ENCODE measurements at regions not wholly inside any gene's neighbourhood (a gene's known extent, or its start where the extent isn't known, plus 50 kb on each side); places are given as distances from the start of the nearest gene placed in this dataset.

GRCh38 chr2:9102861-9103662 lies 99.6 kb upstream of the MBOAT2 start:
- DNase-seq, result no peak

DNA sequence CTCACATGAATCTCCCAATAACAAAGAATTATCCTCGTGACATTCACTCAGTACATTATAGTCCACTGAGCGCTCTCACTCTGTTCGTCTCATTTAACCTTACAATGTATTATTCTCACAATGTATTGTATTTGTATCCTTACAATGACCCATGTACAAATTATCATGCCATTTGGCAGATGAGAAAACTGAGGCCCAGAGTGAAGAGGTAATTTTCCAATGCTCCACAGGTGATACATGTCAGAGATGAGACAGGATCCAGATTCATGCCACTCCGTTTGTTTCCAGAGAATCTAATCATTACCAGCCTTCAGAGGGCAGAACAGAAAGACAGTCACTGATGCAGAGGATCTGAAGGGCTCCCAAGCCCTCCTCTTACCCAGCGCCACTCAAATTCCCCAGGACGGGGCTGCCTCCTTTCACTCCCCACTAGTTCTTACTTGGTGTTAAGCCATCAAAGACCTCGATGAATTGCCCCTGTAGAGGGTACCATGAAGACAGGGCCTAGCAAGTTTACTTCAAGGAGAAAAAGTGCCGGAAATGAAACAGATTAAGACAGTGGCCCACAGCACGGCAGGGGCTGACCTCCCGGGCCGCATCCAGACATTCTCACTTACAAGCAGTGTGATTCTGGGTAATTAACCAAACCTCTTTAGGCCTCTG lies 98.4 kb upstream of the MBOAT2 start:
- no peak for DNase-seq

DNA sequence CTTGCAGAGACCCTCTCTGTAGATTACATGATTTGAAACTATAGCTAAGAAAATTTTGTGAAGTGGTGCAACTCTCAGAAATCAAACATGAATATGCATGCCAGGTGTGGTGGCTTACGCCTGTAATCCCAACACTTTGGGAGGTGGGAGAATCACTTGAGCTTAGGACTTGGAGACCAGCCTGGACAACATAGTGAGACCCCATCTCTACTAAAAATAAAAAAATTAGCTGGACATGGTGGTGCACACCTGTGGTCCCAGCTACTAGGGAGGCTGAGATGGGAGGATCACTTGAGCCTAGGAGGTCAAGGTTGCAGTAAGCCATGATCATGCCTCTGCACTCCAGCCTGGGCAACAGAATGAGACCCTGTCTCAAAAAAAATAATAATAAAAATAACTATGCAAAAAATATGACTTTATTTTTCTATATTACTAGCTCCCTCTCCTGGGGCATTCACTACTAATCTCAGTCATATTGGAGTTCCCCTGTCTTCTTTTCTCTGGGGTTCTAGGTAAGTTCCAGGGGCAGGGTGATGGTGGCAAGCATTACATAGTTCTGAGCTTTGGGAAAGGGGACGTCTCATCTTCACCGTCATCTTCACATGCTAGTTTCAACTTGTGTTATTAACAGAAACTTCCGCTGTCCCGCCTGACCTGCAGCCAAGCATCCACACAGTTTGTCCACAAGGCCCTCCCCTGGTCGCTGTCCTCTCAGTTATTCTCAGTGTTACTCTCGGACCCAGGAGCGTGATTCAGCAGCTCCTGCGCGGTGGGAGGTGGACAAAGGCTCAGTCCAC lies 96.8 kb upstream of the MBOAT2 start:
- no peak for DNase-seq

DNA sequence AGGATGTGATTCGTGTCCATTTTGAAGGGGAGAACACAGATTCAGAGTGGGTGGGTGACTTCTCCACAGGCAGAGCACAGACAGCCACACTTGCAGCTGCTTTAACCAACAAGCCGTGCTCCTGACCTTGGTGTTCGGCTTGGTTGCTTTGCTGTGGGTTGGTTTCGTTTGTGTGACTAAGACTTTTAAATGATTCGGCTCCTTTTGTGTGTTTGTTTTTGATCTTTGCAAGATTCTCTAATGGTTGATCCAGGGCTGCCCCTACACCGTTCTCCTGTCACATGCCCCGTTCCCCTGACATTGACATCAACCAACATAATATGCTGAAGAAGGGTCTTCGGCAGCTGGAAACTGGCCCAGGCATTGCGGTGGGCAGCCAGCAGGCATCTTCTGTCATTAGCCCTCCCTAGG lies 95.9 kb upstream of the MBOAT2 start:
- DNase-seq, result no peak

DNA sequence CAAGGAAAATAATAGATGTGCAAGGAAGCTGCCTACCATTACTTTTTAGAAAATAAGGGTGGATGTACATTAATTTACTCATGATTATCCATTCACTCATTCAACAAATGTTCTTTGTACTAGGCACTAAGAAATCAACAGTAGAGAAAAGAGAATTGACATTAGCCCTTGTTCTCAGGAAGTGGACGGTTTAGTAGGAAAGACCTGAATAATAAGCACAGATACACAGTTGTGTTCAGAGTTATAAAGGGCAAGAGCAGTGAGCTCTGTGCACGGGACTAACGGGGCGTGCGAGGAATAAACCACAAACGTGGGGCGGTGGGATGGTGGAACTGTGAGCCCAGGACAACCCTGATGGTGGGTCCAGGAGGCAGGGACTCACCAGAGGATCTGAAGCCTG lies 94.4 kb upstream of the MBOAT2 start:
- no peak for DNase-seq

- no peak for DNase-seq
Observed at GRCh38 chr2:9097239-9097638, 93.8 kb upstream of the MBOAT2 start.

GRCh38 chr2:9096761-9097160 lies 93.3 kb upstream of the MBOAT2 start:
- no peak for DNase-seq

- DNase-seq, result no peak
Observed at GRCh38 chr2:9095690-9096089, 92.2 kb upstream of the MBOAT2 start.

DNA sequence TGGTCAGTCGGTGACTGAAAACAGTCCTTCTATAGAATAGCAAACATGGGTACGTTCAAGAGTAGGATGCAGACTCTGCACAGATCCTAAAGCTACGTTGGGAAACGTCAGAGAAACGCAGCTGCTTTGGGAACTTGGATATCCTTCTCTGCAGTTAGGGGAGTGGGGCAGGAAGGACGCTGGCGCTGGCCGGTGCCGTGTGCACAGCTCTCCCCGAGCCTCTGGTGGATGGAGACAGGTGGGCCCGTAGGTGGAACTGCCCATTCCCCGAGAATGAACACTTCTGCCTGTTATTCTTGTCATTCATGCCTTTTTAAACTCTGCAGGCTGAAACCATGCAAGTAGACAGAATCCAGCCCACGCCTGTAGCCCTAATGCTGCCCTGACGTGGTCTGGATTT lies 91.7 kb upstream of the MBOAT2 start:
- DNase-seq, result no peak

GRCh38 chr2:9094117-9094516 lies 90.6 kb upstream of the MBOAT2 start:
- no peak for DNase-seq

- DNase-seq, result no peak
Observed at GRCh38 chr2:9093324-9093723, 89.8 kb upstream of the MBOAT2 start.

GRCh38 chr2:9092383-9093282 lies 89.1 kb upstream of the MBOAT2 start:
- no peak for DNase-seq

GRCh38 chr2:9091811-9092210 lies 88.3 kb upstream of the MBOAT2 start:
- DNase-seq, result no peak

- DNase-seq, result no peak
Observed at GRCh38 chr2:9089831-9090230, 86.3 kb upstream of the MBOAT2 start.

GRCh38 chr2:9087121-9087681 lies 83.7 kb upstream of the MBOAT2 start:
- DNase-seq, result no peak

- DNase-seq, result no peak
Observed at GRCh38 chr2:9086465-9086864, 83.0 kb upstream of the MBOAT2 start.

DNA sequence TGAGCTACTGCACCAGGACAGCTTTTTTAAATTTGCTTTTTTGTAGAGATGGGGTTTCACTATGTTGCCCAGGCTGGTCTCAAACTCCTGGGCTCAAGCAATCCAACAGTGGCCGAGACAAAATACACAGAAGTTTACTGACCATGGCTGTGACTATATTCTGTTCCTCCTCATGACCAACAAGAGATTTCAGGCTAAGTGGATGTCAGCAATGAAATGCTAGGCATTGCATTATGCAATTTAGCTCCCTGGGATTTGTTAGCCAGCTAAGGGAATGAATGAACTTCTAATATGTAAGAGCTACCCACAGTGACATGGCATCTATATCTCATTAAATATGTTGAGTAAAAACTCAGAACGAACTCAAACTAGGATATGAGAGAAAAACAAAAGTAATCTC lies 81.9 kb upstream of the MBOAT2 start:
- no peak for DNase-seq

DNA sequence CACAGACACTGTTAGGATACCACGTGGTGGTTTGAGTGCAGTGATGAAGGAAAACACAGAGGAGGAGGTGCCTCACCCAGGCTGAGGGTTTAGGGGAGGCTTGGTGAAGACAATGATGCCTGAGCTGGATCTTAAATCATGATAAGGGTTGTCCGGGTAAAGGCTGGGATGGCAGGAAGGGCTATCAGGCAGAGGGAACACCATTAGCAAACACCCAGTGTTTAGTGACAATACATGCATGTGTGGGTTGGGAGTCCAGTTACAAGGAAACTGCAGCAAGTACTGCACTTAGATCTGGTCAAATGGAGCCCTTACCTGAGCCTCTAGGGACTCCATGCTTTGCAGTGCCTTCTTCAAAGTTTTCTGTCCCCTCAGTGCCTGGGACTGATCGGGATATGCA lies 79.8 kb upstream of the MBOAT2 start:
- DNase-seq, result no peak

DNA sequence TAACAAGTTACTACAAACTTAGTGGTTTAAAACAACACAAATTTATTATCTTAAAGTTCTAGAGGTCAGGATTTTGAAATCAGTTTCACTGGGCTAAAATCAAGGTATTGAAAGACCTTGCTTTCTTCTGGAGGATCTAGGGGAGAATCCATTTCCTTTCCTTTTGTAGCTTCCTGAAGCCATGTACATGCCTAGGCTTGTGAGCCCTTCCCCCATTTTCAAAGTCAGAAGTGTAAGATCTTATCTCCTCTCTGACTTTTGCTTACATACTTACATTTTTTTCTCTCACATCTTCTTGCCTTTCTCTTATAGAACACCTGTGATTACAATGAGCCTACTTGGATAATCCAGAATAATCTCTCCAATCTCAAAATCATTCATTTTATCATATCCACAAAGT lies 78.7 kb upstream of the MBOAT2 start:
- no peak for DNase-seq

- no peak for DNase-seq
Observed at GRCh38 chr2:9081750-9082149, 78.3 kb upstream of the MBOAT2 start.

DNA sequence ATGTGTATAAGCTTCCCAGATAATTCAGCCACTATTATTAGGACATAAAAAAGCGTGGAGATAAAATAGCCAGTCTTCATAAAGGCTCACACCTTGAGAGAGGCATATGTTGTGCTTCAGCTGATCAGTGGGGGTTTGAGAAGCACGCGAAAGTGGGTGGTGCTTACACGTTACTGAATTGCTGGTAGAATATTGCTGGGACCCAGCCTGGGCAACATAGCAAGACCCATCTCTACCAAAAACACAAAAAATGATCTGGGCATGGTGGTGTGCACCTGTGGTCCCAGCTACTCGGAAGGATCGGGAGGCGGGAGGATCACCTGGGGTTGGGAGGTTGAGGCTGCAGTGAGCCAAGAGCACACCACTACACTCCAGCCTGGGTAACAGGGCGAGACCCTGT lies 74.9 kb upstream of the MBOAT2 start:
- DNase-seq, result no peak

- DNase-seq, result no peak
Observed at GRCh38 chr2:9077691-9078090, 74.2 kb upstream of the MBOAT2 start.

GRCh38 chr2:9076755-9077154 lies 73.3 kb upstream of the MBOAT2 start:
- DNase-seq, result no peak
